ENCODE measurements at regions not wholly inside any gene's neighbourhood (a gene's known extent, or its start where the extent isn't known, plus 50 kb on each side); places are given as distances from the start of the nearest gene placed in this dataset.

DNA sequence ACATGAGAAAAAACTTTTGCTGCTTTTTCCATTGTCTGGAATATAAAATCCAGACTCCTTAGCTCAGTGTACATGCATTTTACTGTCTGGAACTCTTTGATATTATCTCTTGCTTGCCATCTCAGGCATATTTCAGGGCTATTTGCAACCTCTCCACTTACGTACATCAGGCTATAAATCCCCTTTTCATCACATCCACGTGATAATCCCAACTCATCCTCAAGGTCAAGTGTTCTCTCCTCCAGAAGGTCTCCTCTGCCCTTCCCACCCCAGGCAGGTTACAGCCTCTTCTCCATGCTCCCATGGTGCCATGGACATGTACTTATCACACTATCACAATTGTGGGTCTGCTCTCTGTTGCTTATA lies 202.5 kb upstream of the RBMS1 start:
- Mint-ChIP-seq H3K27me3 (ENCODE audit: low read depth) (no peaks in the 10 kb centered on the region), H3K4me1 (ENCODE audit: low read depth) (no peaks in the 10 kb centered on the region), H3K27ac (no peak overlapping the region), H3K36me3 (ENCODE audit: low read depth) (no peaks in the 10 kb centered on the region), H3K4me3 (no peak overlapping the region), H3K9me3 (no peaks in the 10 kb centered on the region)
- no peak for DNase-seq
- CTCF ChIA-PET, result interaction anchor here (1.7 kb wide), 1 partner anchor 18 kb away, joined by 3 read pairs; no protein-coding TSS in a partner anchor
- intact Hi-C loops (cut with micrococcal nuclease), result no loop called here

DNA sequence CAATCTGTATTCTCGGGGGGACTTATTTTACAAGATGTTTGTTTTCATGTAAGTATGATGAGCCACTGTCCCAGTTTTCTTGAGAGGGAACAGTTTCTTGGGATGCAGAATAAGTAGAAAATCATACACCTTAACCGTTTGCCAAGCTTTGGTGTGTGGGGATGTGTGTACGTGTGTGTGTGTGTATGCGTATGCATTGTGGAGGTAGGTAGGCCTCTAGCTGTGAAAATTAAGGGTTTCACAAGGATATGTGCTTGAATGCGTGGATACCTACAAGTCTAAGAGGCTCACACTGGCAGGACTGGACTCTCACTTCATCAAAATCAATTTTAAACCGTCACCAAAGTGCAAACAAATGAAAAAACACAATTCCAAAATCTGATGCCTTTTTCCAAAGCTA lies 204.2 kb upstream of the RBMS1 start:
- CTCF ChIA-PET, result no interaction called here
- intact Hi-C loops (cut with micrococcal nuclease), result no loop called here

DNA sequence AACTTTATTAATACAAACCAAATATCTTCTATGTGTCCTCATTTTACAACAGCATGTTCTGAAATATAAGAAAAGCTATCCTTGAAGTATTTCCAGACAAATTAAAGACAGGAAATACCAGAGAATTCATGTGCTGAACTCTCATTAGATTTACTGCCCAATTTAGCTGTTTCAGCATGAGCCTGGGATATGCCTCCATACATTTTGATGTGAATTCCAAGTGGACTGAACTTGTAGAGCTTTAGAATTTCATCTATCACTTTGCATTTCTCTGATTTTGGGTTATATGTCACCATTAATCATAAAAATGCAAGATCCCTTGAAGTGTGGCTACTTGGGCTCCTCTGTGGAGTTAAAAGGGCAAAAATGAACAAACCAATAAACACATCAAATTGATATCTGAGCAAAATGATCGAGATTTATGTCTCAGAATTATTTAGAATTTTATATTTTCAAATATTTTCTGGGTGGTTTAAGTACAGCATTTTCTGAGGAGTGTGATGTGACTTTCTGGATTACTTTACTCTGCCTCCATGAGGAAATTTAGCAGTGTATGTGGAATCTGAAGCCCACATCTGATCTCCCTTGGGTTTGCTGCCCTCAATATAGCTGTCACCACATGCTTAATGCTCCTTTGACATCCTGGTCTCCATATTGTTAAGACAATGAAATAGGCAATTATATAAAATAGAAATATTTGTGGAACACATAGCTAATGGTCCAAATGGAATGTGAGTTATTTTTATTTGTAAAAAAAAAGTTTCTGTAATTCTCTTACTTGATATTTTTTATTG lies 206.6 kb upstream of the RBMS1 start:
- CTCF ChIA-PET, result no interaction called here
- Mint-ChIP-seq H3K27me3 (ENCODE audit: low read depth) (no peaks in the 10 kb centered on the region), H3K4me3 (no peak overlapping the region)

More for the DNA sequence above, 204.2 kb upstream of the RBMS1 start:
- H3K9me3 Mint-ChIP-seq, result no peaks in the 10 kb centered on the region
- no peak overlapping the region for H3K4me3 Mint-ChIP-seq
- no peaks in the 10 kb centered on the region for H3K36me3 Mint-ChIP-seq (ENCODE audit: low read depth)
- H3K27me3 Mint-ChIP-seq (ENCODE audit: low read depth), result no peaks in the 10 kb centered on the region
- no peak overlapping the region for H3K27ac Mint-ChIP-seq
- no peak for DNase-seq
- H3K4me1 Mint-ChIP-seq (ENCODE audit: low read depth), result no peaks in the 10 kb centered on the region

DNA sequence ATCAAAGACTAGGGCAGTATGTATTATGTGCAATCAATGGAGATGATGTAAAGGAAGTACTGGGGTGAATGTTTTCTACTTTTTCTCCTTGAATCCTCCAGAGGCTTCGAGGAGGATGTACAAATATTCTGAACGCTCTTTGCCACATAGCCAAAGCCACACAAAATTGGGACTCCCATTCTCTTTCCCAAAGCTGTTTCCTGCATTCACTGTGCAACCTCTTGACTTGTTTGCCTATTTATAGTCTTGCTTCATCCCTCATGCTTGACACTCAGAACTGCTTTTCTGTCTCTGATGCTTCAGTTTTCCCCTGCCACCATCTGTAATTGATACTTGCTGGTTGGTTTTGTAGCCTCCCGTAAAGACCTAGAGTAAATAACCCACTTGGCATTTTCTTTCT lies 208.2 kb upstream of the RBMS1 start:
- no peak overlapping the region for H3K4me3 Mint-ChIP-seq
- DNase-seq, result no peak
- no peaks in the 10 kb centered on the region for H3K36me3 Mint-ChIP-seq (ENCODE audit: low read depth)
- no peaks in the 10 kb centered on the region for H3K27me3 Mint-ChIP-seq (ENCODE audit: low read depth)
- intact Hi-C loops (cut with micrococcal nuclease), result no loop called here
- no peak overlapping the region for H3K27ac Mint-ChIP-seq
- CTCF ChIA-PET, result no interaction called here
- H3K9me3 Mint-ChIP-seq, result no peaks in the 10 kb centered on the region
- peaks cover 12% of the 10 kb centered on the region for H3K4me1 Mint-ChIP-seq (ENCODE audit: low read depth)

More for the DNA sequence above, 206.6 kb upstream of the RBMS1 start:
- Mint-ChIP-seq H3K36me3 (ENCODE audit: low read depth) (no peaks in the 10 kb centered on the region), H3K4me1 (ENCODE audit: low read depth) (peaks cover 12% of the 10 kb centered on the region), H3K9me3 (no peaks in the 10 kb centered on the region), H3K27ac (no peak overlapping the region)
- DNase-seq, result no peak
- intact Hi-C loops (cut with micrococcal nuclease), result no loop called here

DNA sequence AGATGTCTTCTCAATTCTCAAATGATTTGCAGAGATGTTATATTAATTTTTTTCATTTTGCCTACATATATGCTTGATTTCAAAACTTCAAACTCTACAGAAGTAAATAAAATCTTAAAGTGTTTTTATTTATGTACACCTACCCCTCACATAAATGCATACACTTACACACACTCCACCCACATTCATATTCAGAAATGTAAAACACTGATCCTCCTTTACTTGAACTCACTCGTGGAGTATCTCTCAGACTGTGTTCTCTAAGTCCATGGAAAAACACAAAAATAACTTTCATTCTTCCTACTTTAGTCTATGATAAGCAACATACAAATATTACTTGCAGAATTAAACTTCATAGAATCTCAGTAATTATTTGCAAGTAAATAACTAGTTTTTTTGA lies 209.1 kb upstream of the RBMS1 start:
- Mint-ChIP-seq H3K4me1 (ENCODE audit: low read depth) (peaks cover 12% of the 10 kb centered on the region), H3K27ac (no peak overlapping the region), H3K9me3 (no peaks in the 10 kb centered on the region), H3K4me3 (no peak overlapping the region), H3K36me3 (ENCODE audit: low read depth) (no peaks in the 10 kb centered on the region), H3K27me3 (ENCODE audit: low read depth) (no peaks in the 10 kb centered on the region)
- CTCF ChIA-PET, result no interaction called here
- intact Hi-C loops (cut with micrococcal nuclease), result no loop called here
- DNase-seq, result no peak

DNA sequence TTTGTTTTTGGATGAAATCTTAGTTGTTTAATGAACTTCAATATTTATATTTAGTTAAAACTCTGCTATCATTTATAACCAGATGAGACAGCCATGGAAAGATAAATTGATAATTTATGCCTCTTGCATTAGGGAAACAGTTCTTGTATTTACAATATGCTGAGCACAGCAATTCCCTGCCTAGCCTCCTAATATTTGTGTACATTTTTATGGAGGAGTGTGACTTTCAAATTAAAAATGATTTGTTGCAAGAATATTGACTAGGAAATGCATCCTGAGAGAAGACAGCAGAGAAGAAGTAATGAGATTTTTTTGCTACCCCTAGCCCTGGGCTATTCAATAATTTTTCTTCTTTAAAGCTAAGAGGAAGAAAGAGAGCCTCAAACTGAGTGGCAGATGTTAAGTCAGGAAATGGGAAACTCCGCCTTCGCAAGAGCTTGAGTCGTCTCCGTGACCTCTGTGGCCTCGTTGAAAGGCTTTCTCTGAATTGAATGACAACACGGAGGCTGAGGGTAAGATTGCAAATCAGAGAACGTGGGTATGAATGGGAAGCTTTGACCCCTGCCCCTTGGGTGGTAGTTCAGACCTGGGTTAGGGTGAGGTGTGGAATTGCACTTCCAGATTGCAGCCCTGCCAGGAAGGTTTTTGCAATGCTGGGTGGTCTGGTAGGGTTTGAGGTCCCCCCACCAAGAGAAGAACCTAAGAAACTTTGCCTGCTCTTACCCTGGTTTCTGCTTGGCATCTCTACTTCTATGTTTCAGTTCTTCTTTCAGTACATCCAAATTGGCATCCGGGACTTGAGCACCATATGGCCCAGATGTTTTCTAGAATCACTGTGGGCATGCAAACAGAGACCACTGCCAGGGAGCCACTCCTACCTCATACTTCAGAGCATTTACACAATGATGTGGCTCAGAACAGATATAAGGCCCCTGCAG lies 210.3 kb upstream of the RBMS1 start:
- peak overlapping the region; percentile 19 for H3K4me3 Mint-ChIP-seq
- H3K9me3 Mint-ChIP-seq, result no peaks in the 10 kb centered on the region
- H3K36me3 Mint-ChIP-seq (ENCODE audit: low read depth), result no peaks in the 10 kb centered on the region
- no peaks in the 10 kb centered on the region for H3K27me3 Mint-ChIP-seq (ENCODE audit: low read depth)
- CTCF ChIA-PET, result no interaction called here
- DNase-seq, result peak; percentile 60
- intact Hi-C loops (cut with micrococcal nuclease), result no loop called here
- no peak overlapping the region for H3K27ac Mint-ChIP-seq
- peaks cover 12% of the 10 kb centered on the region for H3K4me1 Mint-ChIP-seq (ENCODE audit: low read depth)

DNA sequence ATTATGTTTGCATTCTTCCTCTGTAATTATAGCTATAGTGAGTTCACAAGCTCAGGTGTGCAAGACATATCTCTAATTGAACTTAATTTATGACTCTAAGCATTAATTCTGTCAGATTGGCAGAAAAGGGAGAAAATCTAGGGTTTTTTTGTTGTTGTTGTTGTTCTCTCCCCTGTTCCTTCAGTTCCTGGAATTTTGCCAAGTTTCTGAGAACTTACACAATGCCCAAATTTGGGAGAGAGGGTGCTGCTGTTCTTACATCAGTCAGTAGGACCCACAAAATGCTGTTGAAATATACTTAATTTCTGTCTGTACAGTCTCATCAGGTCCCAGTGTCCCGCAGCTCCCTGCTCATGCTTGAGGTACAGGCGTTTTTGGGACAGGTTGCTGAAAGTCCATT lies 221.8 kb upstream of the RBMS1 start:
- H3K9me3 Mint-ChIP-seq, result no peaks in the 10 kb centered on the region
- no peaks in the 10 kb centered on the region for H3K27me3 Mint-ChIP-seq (ENCODE audit: low read depth)
- H3K4me3 Mint-ChIP-seq, result no peak overlapping the region
- DNase-seq, result no peak
- no peaks in the 10 kb centered on the region for H3K36me3 Mint-ChIP-seq (ENCODE audit: low read depth)
- intact Hi-C loops (cut with micrococcal nuclease), result no loop called here
- H3K27ac Mint-ChIP-seq, result no peak overlapping the region
- H3K4me1 Mint-ChIP-seq (ENCODE audit: low read depth), result no peaks in the 10 kb centered on the region
- CTCF ChIA-PET, result no interaction called here

DNA sequence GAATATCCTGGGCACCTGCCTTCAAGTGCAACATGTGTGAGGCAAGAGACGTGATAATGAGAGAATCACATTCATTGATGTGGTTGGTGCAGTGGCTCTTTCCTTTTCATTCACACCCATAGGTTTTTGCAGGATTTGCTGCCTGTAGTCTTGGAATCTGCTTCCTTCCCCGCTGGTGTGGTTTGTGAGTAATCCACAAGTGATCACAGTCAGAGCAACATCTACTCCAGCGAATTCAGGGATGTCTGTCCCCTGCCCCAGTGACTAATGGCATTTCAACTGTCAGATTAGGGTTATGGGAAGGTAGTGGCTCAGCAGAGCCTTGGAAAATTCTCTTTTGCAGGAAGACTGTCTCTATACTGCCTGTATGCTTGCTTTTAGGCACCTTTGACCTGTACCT lies 225.5 kb upstream of the RBMS1 start:
- peaks cover 1% of the 10 kb centered on the region for H3K36me3 Mint-ChIP-seq (ENCODE audit: low read depth)
- CTCF ChIA-PET, result interaction anchor here (0.7 kb wide), 1 partner anchor 966 kb away, joined by 3 read pairs; no protein-coding TSS in a partner anchor
- H3K27me3 Mint-ChIP-seq (ENCODE audit: low read depth), result no peaks in the 10 kb centered on the region
- H3K4me3 Mint-ChIP-seq, result no peak overlapping the region
- H3K27ac Mint-ChIP-seq, result no peak overlapping the region
- H3K4me1 Mint-ChIP-seq (ENCODE audit: low read depth), result no peaks in the 10 kb centered on the region
- intact Hi-C loops (cut with micrococcal nuclease), result no loop called here
- peaks cover 6% of the 10 kb centered on the region for H3K9me3 Mint-ChIP-seq
- DNase-seq, result no peak

DNA sequence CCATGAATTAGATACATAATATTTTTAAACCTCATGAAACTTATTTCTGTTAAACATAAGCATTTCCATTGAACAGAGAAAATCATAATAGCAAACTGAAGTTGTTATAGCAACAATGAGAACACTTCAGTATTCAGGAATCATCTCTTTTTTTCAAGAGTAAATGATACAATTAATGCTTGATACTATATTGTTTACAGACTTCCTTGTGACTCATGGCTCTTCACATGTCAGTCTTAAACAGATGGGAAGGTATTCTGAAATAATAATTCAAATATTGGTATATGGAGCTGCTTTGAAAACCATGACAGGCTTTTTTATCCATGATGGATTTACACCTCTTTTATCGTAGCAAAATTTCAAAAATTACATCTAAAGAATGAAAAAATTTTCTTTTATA lies 226.5 kb upstream of the RBMS1 start:
- CTCF ChIA-PET, result no interaction called here
- Mint-ChIP-seq H3K27me3 (ENCODE audit: low read depth) (no peaks in the 10 kb centered on the region), H3K4me1 (ENCODE audit: low read depth) (no peaks in the 10 kb centered on the region), H3K9me3 (peaks cover 8% of the 10 kb centered on the region), H3K4me3 (no peak overlapping the region), H3K36me3 (ENCODE audit: low read depth) (peaks cover 1% of the 10 kb centered on the region), H3K27ac (no peak overlapping the region)
- intact Hi-C loops (cut with micrococcal nuclease), result no loop called here
- DNase-seq, result no peak

DNA sequence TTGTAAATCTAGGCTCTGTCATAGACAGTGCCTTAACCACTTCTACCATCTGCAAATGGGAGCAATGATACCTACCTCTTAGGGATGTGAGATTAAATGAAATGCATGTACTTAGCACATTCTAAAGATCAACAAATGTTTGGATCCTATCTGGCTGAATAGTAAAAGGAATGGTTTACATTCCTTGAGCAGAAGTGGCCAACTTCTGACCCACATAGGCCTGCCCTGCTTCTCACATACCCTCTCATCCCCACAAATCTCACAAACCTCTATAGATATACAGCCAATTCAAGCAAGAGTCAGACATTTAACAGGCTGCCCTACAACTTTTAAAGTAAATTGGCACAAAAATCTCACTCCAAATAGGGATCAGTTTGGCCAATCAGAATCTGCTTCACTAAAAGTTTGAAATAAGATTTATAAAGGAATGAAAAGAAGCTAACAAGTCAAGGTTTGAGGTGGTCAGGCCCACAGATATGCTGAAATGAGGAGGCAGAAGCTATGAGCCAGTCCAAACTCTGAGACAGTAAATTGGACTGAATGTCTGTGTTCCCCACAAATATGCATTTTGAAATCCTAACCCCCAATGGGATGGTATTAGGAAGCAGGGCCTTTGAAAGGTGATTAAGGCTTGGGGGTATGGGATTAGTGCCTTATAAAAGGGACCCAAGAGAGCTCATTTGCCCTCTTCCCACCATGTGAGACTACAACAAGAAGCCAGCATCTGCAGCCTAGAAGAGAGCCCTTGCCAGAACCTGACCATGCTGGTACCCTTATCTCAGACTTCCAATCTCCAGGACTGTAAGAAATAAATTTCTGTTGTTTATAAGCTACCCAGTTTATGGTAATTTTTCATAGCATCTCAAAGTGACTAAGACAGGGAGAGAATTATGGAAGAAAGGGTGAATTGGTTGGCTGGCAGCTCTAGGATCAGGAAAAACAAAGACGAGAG lies 227.8 kb upstream of the RBMS1 start:
- no peak overlapping the region for H3K27ac Mint-ChIP-seq
- H3K4me3 Mint-ChIP-seq, result no peak overlapping the region
- H3K27me3 Mint-ChIP-seq (ENCODE audit: low read depth), result peaks cover 1% of the 10 kb centered on the region
- H3K4me1 Mint-ChIP-seq (ENCODE audit: low read depth), result no peaks in the 10 kb centered on the region
- intact Hi-C loops (cut with micrococcal nuclease), result no loop called here
- CTCF ChIA-PET, result no interaction called here
- no peak for DNase-seq
- H3K9me3 Mint-ChIP-seq, result peaks cover 8% of the 10 kb centered on the region
- peaks cover 1% of the 10 kb centered on the region for H3K36me3 Mint-ChIP-seq (ENCODE audit: low read depth)

DNA sequence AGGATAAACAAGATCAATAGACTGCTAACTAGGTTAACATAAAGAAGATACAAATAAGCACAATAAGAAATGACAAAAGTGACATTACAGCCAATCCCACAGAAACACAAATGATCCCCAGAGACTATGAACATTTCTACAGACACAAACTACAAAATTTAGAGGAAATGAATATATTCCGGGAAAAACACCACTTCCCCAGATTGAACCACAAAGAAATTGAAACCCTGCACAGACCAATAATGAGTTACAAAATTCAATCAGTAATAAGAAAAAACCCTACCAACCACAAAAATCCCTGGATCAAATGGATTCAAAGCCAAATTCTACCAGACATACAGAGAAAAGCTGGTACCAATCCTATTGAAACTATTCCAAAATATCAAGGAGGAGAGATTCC lies 232.4 kb upstream of the RBMS1 start:
- peaks cover 1% of the 10 kb centered on the region for H3K27me3 Mint-ChIP-seq (ENCODE audit: low read depth)
- peaks cover 1% of the 10 kb centered on the region for H3K36me3 Mint-ChIP-seq (ENCODE audit: low read depth)
- H3K27ac Mint-ChIP-seq, result no peak overlapping the region
- DNase-seq, result no peak
- H3K4me3 Mint-ChIP-seq, result no peak overlapping the region
- CTCF ChIA-PET, result no interaction called here
- intact Hi-C loops (cut with micrococcal nuclease), result no loop called here
- peaks cover 8% of the 10 kb centered on the region for H3K9me3 Mint-ChIP-seq
- H3K4me1 Mint-ChIP-seq (ENCODE audit: low read depth), result no peaks in the 10 kb centered on the region

DNA sequence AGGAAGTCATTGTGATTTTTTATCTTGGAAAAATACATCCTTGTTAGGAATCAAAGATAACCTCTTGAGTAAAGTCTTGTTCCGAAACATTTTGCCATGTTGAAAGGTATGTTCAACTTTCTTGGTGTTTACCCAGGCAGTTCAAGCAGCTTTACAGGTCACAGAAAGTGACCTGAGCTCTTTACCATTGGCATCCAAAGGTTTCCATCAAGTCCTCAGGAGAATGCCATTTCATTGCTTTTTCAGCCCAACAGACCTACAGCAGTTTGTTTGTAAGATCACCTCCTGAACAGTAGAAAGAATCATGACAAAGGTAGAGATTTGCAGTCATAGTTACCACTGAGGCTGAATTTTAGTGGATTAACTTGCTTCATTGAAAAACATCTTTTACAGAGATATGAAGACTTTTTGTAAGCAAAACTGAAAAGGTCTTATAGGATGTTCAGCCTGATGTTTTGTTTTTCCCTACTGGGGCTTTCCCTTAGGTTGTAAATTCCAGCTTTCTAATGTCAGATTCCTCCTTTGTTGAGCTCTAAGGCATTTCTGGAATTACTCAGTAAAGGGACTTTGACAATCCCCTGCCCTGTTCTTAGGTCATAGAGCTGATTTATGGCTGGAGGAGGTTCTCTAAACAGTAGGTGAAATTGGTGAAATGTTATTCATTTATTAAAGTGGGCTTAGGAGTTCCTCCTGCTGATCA lies 236.8 kb upstream of the RBMS1 start:
- Mint-ChIP-seq H3K27me3 (ENCODE audit: low read depth) (peaks cover 1% of the 10 kb centered on the region), H3K4me1 (ENCODE audit: low read depth) (no peaks in the 10 kb centered on the region), H3K36me3 (ENCODE audit: low read depth) (no peaks in the 10 kb centered on the region), H3K4me3 (no peak overlapping the region), H3K27ac (no peak overlapping the region), H3K9me3 (no peaks in the 10 kb centered on the region)
- no peak for DNase-seq
- intact Hi-C loops (cut with micrococcal nuclease), result no loop called here
- CTCF ChIA-PET, result no interaction called here
